UCSD-AML1 (cell line): ENCODE measurements at regions not wholly inside any gene's neighbourhood (a gene's known extent, or its start where the extent isn't known, plus 50 kb on each side); places are given as distances from the start of the nearest gene placed in this dataset.

Experiments
- DNase-seq: peaks from one replicate; lab custom pipeline; 2025; ENCODE audit not compliant: unreplicated experiment; lab: John Stamatoyannopoulos, UW

GRCh38 chr2:81206216-81206615 is 901.7 kb upstream of the LRRTM1 start:
- no peak for DNase-seq

GRCh38 chr2:81196933-81197628 is 892.5 kb upstream of the LRRTM1 start:
- DNase-seq: no peak

- no peak for DNase-seq
Measured at GRCh38 chr2:81196383-81196851, 891.9 kb upstream of the LRRTM1 start.

GRCh38 chr2:81195774-81196382 is 891.3 kb upstream of the LRRTM1 start:
- DNase-seq: no peak

GRCh38 chr2:81195017-81195773 is 890.6 kb upstream of the LRRTM1 start:
- DNase-seq: no peak

GRCh38 chr2:81194581-81194980 is 890.0 kb upstream of the LRRTM1 start:
- no peak for DNase-seq

GRCh38 chr2:81194176-81194575 is 889.6 kb upstream of the LRRTM1 start:
- no peak for DNase-seq

GRCh38 chr2:81181845-81182244 is 877.3 kb upstream of the LRRTM1 start:
- no peak for DNase-seq

GRCh38 chr2:81171447-81171846 is 866.9 kb upstream of the LRRTM1 start:
- DNase-seq: no peak

- no peak for DNase-seq
Measured at GRCh38 chr2:81163583-81163982, 859.0 kb upstream of the LRRTM1 start.

- no peak for DNase-seq
Measured at GRCh38 chr2:81158505-81158904, 854.0 kb upstream of the LRRTM1 start.

GRCh38 chr2:81148323-81148722 is 843.8 kb upstream of the LRRTM1 start:
- no peak for DNase-seq

GRCh38 chr2:81136296-81136695 is 831.7 kb upstream of the LRRTM1 start:
- DNase-seq: no peak

- no peak for DNase-seq
Measured at GRCh38 chr2:81097361-81097760, 792.8 kb upstream of the LRRTM1 start.

GRCh38 chr2:81093031-81093430 is 788.5 kb upstream of the LRRTM1 start:
- DNase-seq: no peak

GRCh38 chr2:81087646-81088045 is 783.1 kb upstream of the LRRTM1 start:
- DNase-seq: no peak

GRCh38 chr2:81084101-81084500 is 779.5 kb upstream of the LRRTM1 start:
- DNase-seq: no peak

GRCh38 chr2:81078631-81079030 is 774.1 kb upstream of the LRRTM1 start:
- no peak for DNase-seq

- no peak for DNase-seq
Measured at GRCh38 chr2:81078102-81078501, 773.5 kb upstream of the LRRTM1 start.

- DNase-seq: no peak
Measured at GRCh38 chr2:81077396-81077795, 772.8 kb upstream of the LRRTM1 start.

- DNase-seq: no peak
Measured at GRCh38 chr2:81073412-81073811, 768.9 kb upstream of the LRRTM1 start.

GRCh38 chr2:81068144-81068543 is 763.6 kb upstream of the LRRTM1 start:
- DNase-seq: no peak
